Stomach (tissue), 8 donors: ENCODE measurements at regions not wholly inside any gene's neighbourhood (a gene's known extent, or its start where the extent isn't known, plus 50 kb on each side); places are given as distances from the start of the nearest gene placed in this dataset.

Experiments used
- DNase-seq, 2 donors: peaks; one replicate each; pipeline versions ENCODE4 v3.0.0 to v3.0.0-alpha.2; 2013 to 2019
- H3K27ac ChIP-seq, 5 donors: fragments of 200-600 bp in 4 of 5; sonication (generic) in 4 of 5; one replicate each; pipeline ENCODE4 v1.5.1; 2013 to 2019; ENCODE audit warnings: mild to moderate bottlenecking in 1 of 5, moderate library complexity in 1 of 5
- H3K27me3 ChIP-seq, 3 donors: fragments of 200-600 bp; sonication (generic); one replicate each; pipeline ENCODE4 v1.5.1; 2017 to 2019; ENCODE audit warnings: mixed run types in 1 of 3
- H3K36me3 ChIP-seq, 4 donors: fragments of 200-600 bp; sonication (generic); 1 replicate in 3 of 4; 2 replicates in 1 of 4; pipeline ENCODE4 v1.5.1; 2016 to 2019
- H3K4me1 ChIP-seq, 4 donors: fragments of 200-600 bp; sonication (generic); one replicate each; pipeline ENCODE4 v1.5.1; 2016 to 2019
- H3K4me3 ChIP-seq, 4 donors: fragments of 200-600 bp; sonication (generic) in 3 of 4; one replicate each; pipeline ENCODE4 v1.5.1; 2016 to 2019; ENCODE audit warnings: mild to moderate bottlenecking in 1 of 4
- H3K9me3 ChIP-seq, 4 donors: fragments of 200-600 bp; sonication (generic); one replicate each; pipeline ENCODE4 v1.5.1; 2016 to 2019
- EP300 ChIP-seq: sonication (generic); formaldehyde crosslinking; IDR thresholded peaks from one replicate; pipeline ENCODE4 v1.6.1; 2017; ENCODE audit warnings: antibody characterized with exemption
- POLR2A ChIP-seq, 4 donors: fragments of 450-650 bp; IDR thresholded peaks; one replicate each; pipeline ENCODE4 v1.6.1; 2016; ENCODE audit warnings: antibody characterized with exemption in 4 of 4, control low read depth in 2 of 4, mild to moderate bottlenecking in 1 of 4, moderate library complexity in 1 of 4
- POLR2AphosphoS5 ChIP-seq, 3 donors: sonication (generic); formaldehyde crosslinking; IDR thresholded peaks; one replicate each; pipeline ENCODE4 v1.6.1; 2016; ENCODE audit warnings: antibody characterized with exemption in 3 of 3
- WGBS, 5 donors: extraction: QIAGEN DNeasy Blood & Tissue Kit in 3 of 5; methylation state at CpG; one replicate each; pipeline versions ENCODE4 v1.1.5 to v1.1.7; 2013 to 2018; 5-methylcytosine and 5-hydroxymethylcytosine counted together
- intact Hi-C: fragments of 100-400 bp; cut with DNase I; formaldehyde crosslinking; loops from one replicate; pipeline ENCODE4 v1.15.1; 2023; ENCODE audit warnings: low total_unique reads
- TF ChIP-seq, protein P1 (sequence below), 7 experiments: fragments of 450-650 bp in 4 of 7; fragments of 200-600 bp in 3 of 7; sonication (generic) in 3 of 7; IDR thresholded peaks; one replicate each; pipeline ENCODE4 v1.5.1; 2016 to 2019; ENCODE audit warnings: antibody characterized with exemption in 7 of 7, control low read depth in 2 of 7, mild to moderate bottlenecking in 1 of 7
- donor health status: healthy with polysubstance abuse.
- donor health status: Bipolar disorder and iron deficiency.
- donor health status: healthy.

- H3K4me3 ChIP-seq, result no peak overlapping the region
- no peak overlapping the region for H3K27ac ChIP-seq
- intact Hi-C loops, result no loop called here
- DNase-seq, result no peak
- no peaks in the 10 kb centered on the region for H3K9me3 ChIP-seq
- no peaks in the 10 kb centered on the region for H3K36me3 ChIP-seq
- H3K27me3 ChIP-seq, result no peaks in the 10 kb centered on the region
- TF ChIP-seq EP300, result no peak
- TF ChIP-seq POLR2AphosphoS5 (IDR thresholded peaks at IDR 0.05), result no peak
- TF ChIP-seq POLR2A (IDR thresholded peaks at IDR 0.05), result no peak
- TF ChIP-seq, protein P1, sequence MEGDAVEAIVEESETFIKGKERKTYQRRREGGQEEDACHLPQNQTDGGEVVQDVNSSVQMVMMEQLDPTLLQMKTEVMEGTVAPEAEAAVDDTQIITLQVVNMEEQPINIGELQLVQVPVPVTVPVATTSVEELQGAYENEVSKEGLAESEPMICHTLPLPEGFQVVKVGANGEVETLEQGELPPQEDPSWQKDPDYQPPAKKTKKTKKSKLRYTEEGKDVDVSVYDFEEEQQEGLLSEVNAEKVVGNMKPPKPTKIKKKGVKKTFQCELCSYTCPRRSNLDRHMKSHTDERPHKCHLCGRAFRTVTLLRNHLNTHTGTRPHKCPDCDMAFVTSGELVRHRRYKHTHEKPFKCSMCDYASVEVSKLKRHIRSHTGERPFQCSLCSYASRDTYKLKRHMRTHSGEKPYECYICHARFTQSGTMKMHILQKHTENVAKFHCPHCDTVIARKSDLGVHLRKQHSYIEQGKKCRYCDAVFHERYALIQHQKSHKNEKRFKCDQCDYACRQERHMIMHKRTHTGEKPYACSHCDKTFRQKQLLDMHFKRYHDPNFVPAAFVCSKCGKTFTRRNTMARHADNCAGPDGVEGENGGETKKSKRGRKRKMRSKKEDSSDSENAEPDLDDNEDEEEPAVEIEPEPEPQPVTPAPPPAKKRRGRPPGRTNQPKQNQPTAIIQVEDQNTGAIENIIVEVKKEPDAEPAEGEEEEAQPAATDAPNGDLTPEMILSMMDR (IDR thresholded peaks at IDR 0.05), result no peak
- WGBS, 5 donors, result 92 to 100% (median 95%) methylated on average over 1 of the region's 1 CpG
- no peaks in the 10 kb centered on the region for H3K4me1 ChIP-seq
Measured at GRCh38 chr12:58074259-58074658, 132.9 kb downstream of the ATP23 start.

DNA sequence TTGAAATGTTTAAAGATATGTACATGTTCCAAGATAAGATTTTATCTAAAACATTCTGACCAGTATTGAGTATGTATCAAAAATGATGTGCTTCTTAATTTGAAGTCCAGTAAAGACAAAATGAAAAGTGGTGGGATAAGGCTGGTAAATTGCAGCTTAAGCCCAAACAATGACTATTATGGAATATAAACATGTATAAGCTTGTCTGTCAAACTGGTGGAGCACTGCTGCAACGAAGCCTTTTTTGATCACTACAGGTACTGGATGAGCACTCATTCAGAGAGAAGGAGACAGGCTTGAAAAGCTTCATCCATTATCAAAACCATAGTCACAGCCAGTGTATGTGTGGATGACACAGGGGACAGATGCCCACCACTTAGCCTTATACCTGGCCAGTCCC lies 138.4 kb downstream of the ATP23 start:
- intact Hi-C loops, result no loop called here
- no peaks in the 10 kb centered on the region for H3K9me3 ChIP-seq
- 45 to 89% (median 68%) methylated on average over 1 of the region's 1 CpG for WGBS, 5 donors

DNA sequence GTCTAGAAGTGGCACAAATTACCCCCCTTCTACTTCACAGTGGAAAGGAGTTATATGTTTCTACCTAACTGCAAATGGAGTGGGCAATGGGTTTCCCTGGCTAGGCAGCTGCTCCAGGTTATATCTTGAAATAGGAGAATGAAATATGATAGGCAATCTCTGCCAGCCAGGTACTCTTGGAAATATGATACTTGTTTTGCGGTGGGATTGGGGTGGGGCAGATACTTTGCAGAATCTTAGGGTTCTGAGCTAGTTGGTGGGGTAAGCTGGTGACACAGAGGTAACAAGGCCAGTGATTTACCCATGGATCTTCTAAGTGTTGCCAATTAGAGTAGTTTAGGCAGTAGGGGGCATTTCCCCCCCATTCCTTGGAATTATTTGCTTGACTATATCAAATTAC lies 140.1 kb downstream of the ATP23 start:
- no peaks in the 10 kb centered on the region for H3K27me3 ChIP-seq
- H3K4me3 ChIP-seq, result no peak overlapping the region
- DNase-seq, result no peak
- intact Hi-C loops, result no loop called here
- 0 to 4% (median 0%) methylated on average over 1 of the region's 1 CpG for WGBS, 5 donors
- TF ChIP-seq POLR2A (IDR thresholded peaks at IDR 0.05) (no peak), EP300 (no peak), POLR2AphosphoS5 (IDR thresholded peaks at IDR 0.05) (no peak)
- TF ChIP-seq, protein P1 (IDR thresholded peaks at IDR 0.05), result no peak
- H3K9me3 ChIP-seq, result no peaks in the 10 kb centered on the region
- no peaks in the 10 kb centered on the region for H3K36me3 ChIP-seq
- H3K27ac ChIP-seq, result no peak overlapping the region
- H3K4me1 ChIP-seq, result no peaks in the 10 kb centered on the region

More for the DNA sequence above, 138.4 kb downstream of the ATP23 start:
- no peak overlapping the region for H3K27ac ChIP-seq
- H3K36me3 ChIP-seq, result no peaks in the 10 kb centered on the region
- H3K27me3 ChIP-seq, result no peaks in the 10 kb centered on the region
- H3K4me3 ChIP-seq, result no peak overlapping the region
- TF ChIP-seq EP300 (no peak), POLR2AphosphoS5 (IDR thresholded peaks at IDR 0.05) (no peak), POLR2A (IDR thresholded peaks at IDR 0.05) (no peak)
- TF ChIP-seq, protein P1 (IDR thresholded peaks at IDR 0.05), result no peak
- no peaks in the 10 kb centered on the region for H3K4me1 ChIP-seq
- no peak for DNase-seq

- no peak overlapping the region for H3K4me3 ChIP-seq
- no peaks in the 10 kb centered on the region for H3K4me1 ChIP-seq
- H3K36me3 ChIP-seq, result no peaks in the 10 kb centered on the region
- DNase-seq, result no peak
- 80 to 95% (median 86%) methylated on average over 2 of the region's 2 CpGs for whole genome bisulfite sequencing, 5 donors
- H3K27ac ChIP-seq, result no peak overlapping the region
- TF ChIP-seq POLR2A (IDR thresholded peaks at IDR 0.05), result no peak
- no peak for TF ChIP-seq EP300
- TF ChIP-seq, protein P1 (IDR thresholded peaks at IDR 0.05), result no peak
- TF ChIP-seq POLR2AphosphoS5 (IDR thresholded peaks at IDR 0.05), result no peak
- H3K9me3 ChIP-seq, result no peaks in the 10 kb centered on the region
- peaks cover 0 to 3% (median 0%) of the 10 kb centered on the region in 3 donors for H3K27me3 ChIP-seq
- intact Hi-C loops, result no loop called here
Measured at GRCh38 chr12:58082996-58083395, 141.6 kb downstream of the ATP23 start.
